ENCODE measurements at regions not wholly inside any gene's neighbourhood (a gene's known extent, or its start where the extent isn't known, plus 50 kb on each side); places are given as distances from the start of the nearest gene placed in this dataset.

- no peak for DNase-seq (ENCODE audit: low read depth, low spot score)
- in situ Hi-C loops (cut with HindIII; ENCODE audit: low pct_unique_long_range_greater_than_20kb, low sequenced_read_pairs) = no loop called here
These were observed 1395.9 kb downstream of the BRD1 start for GRCh38 chr22:48431536-48432315.

- in situ Hi-C loops (cut with HindIII; ENCODE audit: low pct_unique_long_range_greater_than_20kb, low sequenced_read_pairs) = no loop called here
- DNase-seq (ENCODE audit: low read depth, low spot score) = no peak
These were observed 1396.7 kb downstream of the BRD1 start for GRCh38 chr22:48431014-48431413.

DNA sequence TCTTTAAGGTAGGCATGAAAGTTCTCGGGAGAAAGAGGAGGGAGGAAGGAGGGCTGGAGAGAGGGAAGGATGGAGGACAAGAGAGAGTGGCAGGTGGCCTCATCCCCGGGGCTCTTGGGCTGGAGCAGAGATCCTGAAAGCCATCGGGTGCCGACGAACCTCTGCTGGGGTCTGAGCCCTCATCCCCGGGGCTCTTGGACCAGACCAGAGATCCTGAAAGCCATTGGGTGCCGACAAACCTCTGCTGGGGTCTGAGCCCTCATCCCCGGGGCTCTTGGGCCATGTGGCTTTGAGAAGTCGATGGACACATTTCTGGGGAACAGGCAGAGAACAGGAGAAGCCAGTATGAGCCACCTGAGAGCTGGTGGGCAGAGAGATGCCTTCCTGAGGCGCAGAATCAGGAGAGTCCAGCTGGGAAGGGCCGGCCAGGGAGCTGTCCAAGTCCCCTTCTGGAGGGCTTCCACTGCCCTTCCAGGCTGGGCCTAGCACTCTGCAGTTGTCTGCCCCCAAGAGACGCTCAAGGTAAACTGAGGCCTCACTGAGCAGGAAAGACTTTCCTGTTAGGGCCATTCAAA lies 1398.1 kb downstream of the BRD1 start:
- in situ Hi-C loops (cut with HindIII; ENCODE audit: low pct_unique_long_range_greater_than_20kb, low sequenced_read_pairs) = no loop called here
- no peak for DNase-seq (ENCODE audit: low read depth, low spot score)

- in situ Hi-C loops (cut with HindIII; ENCODE audit: low pct_unique_long_range_greater_than_20kb, low sequenced_read_pairs) = no loop called here
- DNase-seq (ENCODE audit: low read depth, low spot score) = no peak
These were observed 1398.9 kb downstream of the BRD1 start for GRCh38 chr22:48428631-48429371.

- in situ Hi-C loops (cut with HindIII; ENCODE audit: low pct_unique_long_range_greater_than_20kb, low sequenced_read_pairs) = no loop called here
- no peak for DNase-seq (ENCODE audit: low read depth, low spot score)
These were observed 1399.9 kb downstream of the BRD1 start for GRCh38 chr22:48427731-48428211.

DNA sequence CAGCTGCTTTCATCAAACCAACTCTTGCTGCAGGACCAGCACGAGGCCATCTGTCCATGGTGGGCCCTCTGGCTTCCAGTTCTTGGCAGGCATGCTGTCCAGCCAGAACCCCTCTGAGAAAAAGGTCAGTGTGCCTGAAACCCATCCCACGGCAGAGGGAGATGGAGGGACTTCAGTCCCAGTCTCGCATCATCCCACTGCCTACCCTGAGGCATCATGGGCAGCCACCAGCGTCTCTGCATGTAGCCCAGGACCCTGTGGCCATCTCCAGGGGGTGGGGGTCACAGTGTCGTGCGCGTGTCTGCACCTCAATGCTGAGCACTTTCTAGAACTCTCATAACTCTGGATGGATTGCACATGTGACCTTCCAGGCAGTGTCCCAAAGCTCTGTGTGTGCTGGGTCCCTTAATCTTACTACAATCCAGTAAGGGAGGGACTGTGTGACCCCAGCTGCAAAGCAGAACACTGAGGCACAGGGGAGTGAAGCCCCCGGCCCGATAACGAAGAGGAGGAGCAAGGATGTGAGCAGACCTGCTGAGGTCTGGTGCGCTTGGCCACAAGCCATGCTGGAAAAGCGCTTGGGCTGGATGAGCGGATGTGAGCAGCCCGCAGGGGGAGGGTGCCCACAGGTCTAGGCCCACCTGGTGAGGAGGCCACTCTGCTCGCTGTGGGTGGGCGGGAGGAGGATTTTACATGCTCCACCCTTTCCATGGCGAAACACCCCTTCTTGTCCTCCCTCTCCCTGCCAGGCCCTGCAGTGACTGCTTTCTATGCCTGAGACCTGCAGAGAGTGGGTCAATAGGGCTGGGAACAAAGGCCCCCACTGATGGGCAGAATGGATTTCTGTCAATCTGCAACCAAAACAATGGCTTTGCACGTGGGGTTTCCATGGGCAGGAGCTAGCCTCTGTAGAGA lies 1401.0 kb downstream of the BRD1 start:
- in situ Hi-C loops (cut with HindIII; ENCODE audit: low pct_unique_long_range_greater_than_20kb, low sequenced_read_pairs) = no loop called here
- DNase-seq (ENCODE audit: low read depth, low spot score) = no peak

DNA sequence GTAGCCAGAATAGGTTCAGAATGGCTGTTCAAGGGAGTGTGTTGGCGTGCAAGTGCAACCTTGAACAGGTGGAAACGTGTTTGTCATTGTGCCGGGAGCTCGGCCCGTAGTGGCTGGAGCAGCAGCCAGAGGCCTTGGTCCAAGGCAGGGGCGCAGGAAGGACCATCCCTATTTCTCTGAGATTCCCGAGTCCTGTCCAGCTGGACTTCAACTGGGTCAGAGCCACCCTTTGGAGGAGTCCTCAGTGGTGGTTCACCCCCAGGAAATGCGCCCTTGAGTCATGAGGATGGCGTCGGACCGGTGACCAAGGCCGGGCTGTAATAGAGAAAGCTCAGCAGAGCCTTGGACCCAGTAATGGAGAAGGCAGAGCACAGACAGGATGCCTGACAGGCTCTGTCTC lies 1402.0 kb downstream of the BRD1 start:
- in situ Hi-C loops (cut with HindIII; ENCODE audit: low pct_unique_long_range_greater_than_20kb, low sequenced_read_pairs) = no loop called here
- no peak for DNase-seq (ENCODE audit: low read depth, low spot score)

DNA sequence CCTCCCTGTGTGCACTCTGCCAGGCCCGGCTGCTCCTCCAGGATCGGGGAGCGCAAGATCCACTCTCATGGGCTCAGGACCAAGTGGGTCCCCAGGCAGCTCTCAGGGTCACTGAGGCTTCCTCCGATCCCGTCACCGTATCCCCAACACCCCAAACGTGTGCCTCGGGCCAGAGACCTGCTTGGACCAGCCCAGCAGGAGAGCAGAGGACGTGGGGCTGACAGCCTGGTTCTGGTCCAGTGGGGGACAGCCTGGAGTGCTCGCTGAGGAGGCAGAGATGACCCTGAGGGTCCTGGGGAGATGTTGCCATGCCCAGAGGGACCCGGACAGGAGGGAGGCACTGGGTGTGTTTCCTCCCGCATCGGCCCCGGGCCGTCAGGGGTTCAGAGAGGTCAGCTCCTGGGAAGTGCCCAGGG lies 1402.6 kb downstream of the BRD1 start:
- DNase-seq (ENCODE audit: low read depth, low spot score) = no peak

DNA sequence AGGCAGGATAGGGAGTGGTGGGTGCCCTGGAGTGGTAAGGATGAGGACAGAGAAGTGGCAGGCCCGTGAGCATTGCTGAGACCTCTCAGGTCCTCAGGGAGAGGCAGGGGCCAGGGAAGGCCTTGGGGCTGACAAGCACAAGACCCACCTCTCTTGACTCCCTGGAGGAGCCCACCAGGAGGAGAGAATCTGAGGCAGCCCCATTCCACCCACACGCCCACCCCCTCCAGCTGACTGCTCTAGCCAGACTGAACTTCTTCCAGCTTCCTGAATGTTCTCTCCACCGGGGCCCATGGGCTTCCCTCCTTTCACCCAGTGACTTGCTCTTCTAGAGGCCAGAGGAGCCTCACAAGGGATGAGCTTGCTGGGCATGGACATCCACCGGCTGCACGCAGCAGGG lies 1403.0 kb downstream of the BRD1 start:
- in situ Hi-C loops (cut with HindIII; ENCODE audit: low pct_unique_long_range_greater_than_20kb, low sequenced_read_pairs) = no loop called here

More for the DNA sequence above, 1402.6 kb downstream of the BRD1 start:
- in situ Hi-C loops (cut with HindIII; ENCODE audit: low pct_unique_long_range_greater_than_20kb, low sequenced_read_pairs) = no loop called here

GRCh38 chr22:48424201-48424627 lies 1403.5 kb downstream of the BRD1 start:
- in situ Hi-C loops (cut with HindIII; ENCODE audit: low pct_unique_long_range_greater_than_20kb, low sequenced_read_pairs) = no loop called here
- DNase-seq (ENCODE audit: low read depth, low spot score) = no peak

More for the DNA sequence above, 1403.0 kb downstream of the BRD1 start:
- no peak for DNase-seq (ENCODE audit: low read depth, low spot score)

- in situ Hi-C loops (cut with HindIII; ENCODE audit: low pct_unique_long_range_greater_than_20kb, low sequenced_read_pairs) = no loop called here
- no peak for DNase-seq (ENCODE audit: low read depth, low spot score)
These were observed 1404.2 kb downstream of the BRD1 start for GRCh38 chr22:48423481-48423911.

- no peak for DNase-seq (ENCODE audit: low read depth, low spot score)
- in situ Hi-C loops (cut with HindIII; ENCODE audit: low pct_unique_long_range_greater_than_20kb, low sequenced_read_pairs) = no loop called here
These were observed 1404.7 kb downstream of the BRD1 start for GRCh38 chr22:48422900-48423480.

DNA sequence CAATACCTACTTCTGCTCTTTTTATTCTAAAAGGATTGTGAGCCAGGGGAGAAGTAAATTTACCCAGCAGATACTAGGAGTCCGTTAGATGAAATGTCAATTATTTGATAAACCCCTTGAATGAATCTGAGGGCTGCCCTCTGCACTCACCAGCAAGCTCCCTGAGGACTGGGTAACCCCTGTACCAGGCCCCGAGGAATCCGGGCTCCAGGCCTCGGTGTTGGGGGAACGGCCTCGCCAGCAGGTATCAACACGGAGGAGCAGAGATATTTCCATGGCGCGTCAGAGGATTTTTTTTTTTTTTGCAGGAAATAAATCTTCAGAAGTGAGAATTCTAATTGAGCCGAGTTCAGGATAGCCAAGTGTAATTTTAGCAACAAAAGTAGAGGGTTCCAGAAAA lies 1408.8 kb downstream of the BRD1 start:
- no peak for DNase-seq (ENCODE audit: low read depth, low spot score)
- in situ Hi-C loops (cut with HindIII; ENCODE audit: low pct_unique_long_range_greater_than_20kb, low sequenced_read_pairs) = no loop called here

DNA sequence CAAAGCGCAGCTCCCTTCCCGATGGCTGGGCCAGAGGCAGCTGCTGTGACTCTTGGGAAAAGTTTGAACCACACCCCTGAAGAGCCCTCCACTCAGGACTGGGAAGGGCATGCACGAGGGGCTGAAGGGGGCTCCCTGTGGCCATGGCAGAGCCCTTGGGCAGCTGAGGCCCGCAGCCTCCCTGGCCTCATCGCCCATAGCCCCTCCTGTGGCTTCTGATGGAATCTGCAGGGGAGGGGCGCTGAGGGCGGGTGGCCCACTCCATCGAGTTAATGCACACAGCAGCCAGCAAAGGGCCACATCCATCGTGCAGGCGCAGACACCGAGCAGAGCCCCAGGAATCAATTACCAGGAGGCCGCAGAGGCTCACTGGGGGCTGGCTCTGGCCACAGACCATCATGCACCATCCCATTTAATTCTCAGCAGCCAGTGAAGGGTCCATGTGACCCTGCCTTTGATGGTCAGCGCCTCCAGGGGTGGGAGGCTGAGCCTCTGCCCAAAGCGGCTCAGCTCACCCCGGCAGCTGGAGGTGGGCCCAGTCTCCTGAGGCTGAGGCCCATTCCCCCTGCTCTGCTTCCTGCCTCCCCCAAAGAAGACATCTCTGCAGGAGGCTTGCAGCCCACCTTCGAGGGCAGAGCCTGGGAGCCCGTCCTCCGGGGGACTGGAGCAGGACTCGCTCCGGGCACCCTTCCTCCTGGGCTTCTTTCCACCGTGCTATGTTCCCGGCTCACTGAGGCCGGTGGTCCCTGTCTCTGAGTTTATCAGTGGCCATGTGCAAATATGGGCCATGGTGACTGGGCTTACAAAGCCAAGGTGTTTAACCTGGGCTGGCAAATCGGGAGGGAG lies 1410.2 kb downstream of the BRD1 start:
- no peak for DNase-seq (ENCODE audit: low read depth, low spot score)
- in situ Hi-C loops (cut with HindIII; ENCODE audit: low pct_unique_long_range_greater_than_20kb, low sequenced_read_pairs) = no loop called here

DNA sequence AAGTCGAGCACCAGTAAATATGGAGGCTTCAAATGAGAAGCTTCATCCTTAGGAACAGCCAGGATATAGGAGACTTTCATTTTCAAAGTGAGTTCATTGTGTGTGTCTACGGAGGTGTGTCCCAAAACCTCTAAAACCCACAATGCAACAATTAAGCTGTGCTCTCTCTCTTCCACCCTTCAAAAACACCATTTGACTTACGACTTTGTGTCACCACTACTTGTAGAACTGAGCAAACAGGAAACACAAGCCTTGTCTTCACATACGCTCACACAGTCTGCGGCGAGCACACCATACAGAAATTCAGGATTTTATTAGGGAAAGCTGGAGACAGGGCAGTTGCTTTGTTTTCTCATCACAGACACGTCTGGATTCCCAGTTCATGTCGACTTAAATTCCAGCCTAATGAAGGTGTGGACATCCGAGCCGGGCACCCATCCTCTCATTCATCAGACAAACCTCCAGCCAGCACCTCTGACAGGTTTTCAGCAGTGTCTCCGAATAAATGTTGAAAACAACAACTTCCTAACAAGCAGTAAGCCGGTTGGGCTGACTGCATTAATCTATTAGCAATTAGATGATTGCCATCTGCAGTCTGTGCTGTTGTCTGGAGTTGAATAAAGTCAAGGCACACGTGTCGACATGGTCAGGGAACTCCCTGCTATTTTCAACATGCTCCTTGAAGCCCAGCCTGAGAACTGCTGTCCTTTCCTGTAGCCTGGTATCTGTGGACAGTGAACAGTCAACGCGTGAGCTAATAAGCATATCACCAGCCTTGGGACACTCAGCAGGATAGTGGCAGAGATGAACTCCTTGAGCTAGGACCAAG lies 1411.1 kb downstream of the BRD1 start:
- in situ Hi-C loops (cut with HindIII; ENCODE audit: low pct_unique_long_range_greater_than_20kb, low sequenced_read_pairs) = no loop called here
- no peak for DNase-seq (ENCODE audit: low read depth, low spot score)

DNA sequence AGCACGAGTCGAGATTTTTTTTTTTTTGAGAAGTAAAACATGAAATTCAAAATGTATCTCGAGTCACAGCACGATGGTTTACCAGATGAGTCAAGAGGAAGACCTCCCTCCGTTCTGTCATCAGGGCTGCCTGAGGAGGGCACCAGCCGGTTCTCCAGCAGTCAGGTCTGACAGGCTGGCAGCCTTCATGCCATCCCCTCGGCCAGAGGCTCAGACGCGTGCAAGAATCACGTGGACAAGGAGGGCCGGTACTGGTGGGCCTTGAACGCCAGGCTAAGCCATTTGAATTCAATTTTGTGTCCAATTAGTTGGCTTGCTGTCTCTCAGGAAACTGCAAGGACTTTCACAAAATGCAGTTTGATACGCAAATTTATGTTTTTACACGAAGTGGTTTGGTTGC lies 1412.2 kb downstream of the BRD1 start:
- in situ Hi-C loops (cut with HindIII; ENCODE audit: low pct_unique_long_range_greater_than_20kb, low sequenced_read_pairs) = no loop called here
- no peak for DNase-seq (ENCODE audit: low read depth, low spot score)

Measured in SK-MEL-5 (cell line).